GM23338 (cell line): ENCODE measurements at regions not wholly inside any gene's neighbourhood (a gene's known extent, or its start where the extent isn't known, plus 50 kb on each side); places are given as distances from the start of the nearest gene placed in this dataset.

Experiments
- CREB1 ChIP-seq: fragments of 250-450 bp; sonication (Bioruptor Pico); IDR thresholded peaks from 2 replicates; pipeline ENCODE4 v1.5.0; 2020; ENCODE audit warnings: low read depth, mild to moderate bottlenecking, moderate library complexity
- EZH2 ChIP-seq: fragments of 200-600 bp; sonication (generic); IDR thresholded peaks from one replicate; pipeline ENCODE4 v1.8.0; 2017; ENCODE audit warnings: antibody characterized with exemption, mild to moderate bottlenecking, low read depth; ENCODE audit not compliant: unreplicated experiment
- EZH2phosphoT487 ChIP-seq: fragments of 200-600 bp; sonication (generic); IDR thresholded peaks from one replicate; pipeline ENCODE4 v1.8.1; 2018; ENCODE audit warnings: antibody characterized with exemption; ENCODE audit not compliant: unreplicated experiment
- JUNB ChIP-seq: IDR thresholded peaks from one replicate; pipeline ENCODE4 v1.6.1; 2016; ENCODE audit warnings: antibody characterized with exemption; ENCODE audit not compliant: unreplicated experiment
- NANOG ChIP-seq: IDR thresholded peaks from 2 replicates; pipeline ENCODE4 v1.6.1; 2016; ENCODE audit warnings: antibody characterized with exemption, borderline replicate concordance
- POLR2AphosphoS5 ChIP-seq: IDR thresholded peaks from 2 replicates; pipeline ENCODE4 v1.6.1; 2016; ENCODE audit warnings: antibody characterized with exemption, low read depth
- TF ChIP-seq, protein P1 (sequence below), 2 experiments: fragments of 200-600 bp in 1 of 2; sonication (generic) in 1 of 2; conservative IDR thresholded peaks; 2 replicates each; pipeline versions ENCODE4 v1.5.1 to v1.6.1; 2016 to 2017; ENCODE audit warnings: antibody characterized with exemption in 2 of 2, low read depth in 2 of 2, mild to moderate bottlenecking in 2 of 2, moderate library complexity in 1 of 2
- TF ChIP-seq, protein P2 (sequence below): IDR thresholded peaks from one replicate; pipeline ENCODE4 v1.6.1; 2018; ENCODE audit warnings: antibody characterized with exemption; ENCODE audit not compliant: unreplicated experiment

DNA sequence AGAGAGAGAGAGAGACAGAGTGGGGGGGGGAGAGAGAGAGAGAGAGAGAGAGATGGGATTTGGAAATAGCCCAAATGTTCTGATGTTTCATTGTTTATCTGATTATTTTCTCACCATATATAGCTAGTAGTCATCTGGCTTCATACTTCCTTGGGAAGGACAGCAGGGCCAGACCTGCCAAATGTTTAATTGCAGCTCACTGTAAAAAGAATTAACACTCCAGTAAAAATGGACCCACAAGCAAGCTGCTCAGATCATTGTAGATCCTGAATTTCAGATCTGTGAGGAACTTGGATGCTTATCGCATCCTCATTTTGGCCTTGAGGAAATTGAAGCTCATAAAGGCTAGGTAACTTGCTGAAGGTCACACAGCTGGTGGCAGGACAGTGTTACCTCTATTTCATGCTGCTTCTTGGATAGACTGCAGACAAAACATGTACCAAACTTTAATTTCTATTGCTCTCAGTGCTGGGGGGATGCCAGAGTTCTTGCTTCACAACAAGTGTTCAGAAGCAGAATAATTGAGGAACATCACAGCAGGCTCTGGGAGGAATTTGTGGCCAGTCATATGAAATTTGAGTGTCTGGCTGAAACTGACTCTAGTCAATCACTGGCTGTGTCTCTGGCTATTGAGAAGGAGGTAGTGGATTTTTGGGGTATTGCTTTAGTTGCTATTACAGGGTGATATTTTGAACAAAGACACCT is 223.5 kb downstream of the PIK3C3 start:
- TF ChIP-seq, protein P1, sequence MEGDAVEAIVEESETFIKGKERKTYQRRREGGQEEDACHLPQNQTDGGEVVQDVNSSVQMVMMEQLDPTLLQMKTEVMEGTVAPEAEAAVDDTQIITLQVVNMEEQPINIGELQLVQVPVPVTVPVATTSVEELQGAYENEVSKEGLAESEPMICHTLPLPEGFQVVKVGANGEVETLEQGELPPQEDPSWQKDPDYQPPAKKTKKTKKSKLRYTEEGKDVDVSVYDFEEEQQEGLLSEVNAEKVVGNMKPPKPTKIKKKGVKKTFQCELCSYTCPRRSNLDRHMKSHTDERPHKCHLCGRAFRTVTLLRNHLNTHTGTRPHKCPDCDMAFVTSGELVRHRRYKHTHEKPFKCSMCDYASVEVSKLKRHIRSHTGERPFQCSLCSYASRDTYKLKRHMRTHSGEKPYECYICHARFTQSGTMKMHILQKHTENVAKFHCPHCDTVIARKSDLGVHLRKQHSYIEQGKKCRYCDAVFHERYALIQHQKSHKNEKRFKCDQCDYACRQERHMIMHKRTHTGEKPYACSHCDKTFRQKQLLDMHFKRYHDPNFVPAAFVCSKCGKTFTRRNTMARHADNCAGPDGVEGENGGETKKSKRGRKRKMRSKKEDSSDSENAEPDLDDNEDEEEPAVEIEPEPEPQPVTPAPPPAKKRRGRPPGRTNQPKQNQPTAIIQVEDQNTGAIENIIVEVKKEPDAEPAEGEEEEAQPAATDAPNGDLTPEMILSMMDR (conservative IDR thresholded peaks at IDR 0.05; ENCODE audit: low read depth in 2 of 2): no peak
- TF ChIP-seq CREB1 (CRISPR knock-in tag): no peak
- no peak for TF ChIP-seq POLR2AphosphoS5
- TF ChIP-seq, protein P2, sequence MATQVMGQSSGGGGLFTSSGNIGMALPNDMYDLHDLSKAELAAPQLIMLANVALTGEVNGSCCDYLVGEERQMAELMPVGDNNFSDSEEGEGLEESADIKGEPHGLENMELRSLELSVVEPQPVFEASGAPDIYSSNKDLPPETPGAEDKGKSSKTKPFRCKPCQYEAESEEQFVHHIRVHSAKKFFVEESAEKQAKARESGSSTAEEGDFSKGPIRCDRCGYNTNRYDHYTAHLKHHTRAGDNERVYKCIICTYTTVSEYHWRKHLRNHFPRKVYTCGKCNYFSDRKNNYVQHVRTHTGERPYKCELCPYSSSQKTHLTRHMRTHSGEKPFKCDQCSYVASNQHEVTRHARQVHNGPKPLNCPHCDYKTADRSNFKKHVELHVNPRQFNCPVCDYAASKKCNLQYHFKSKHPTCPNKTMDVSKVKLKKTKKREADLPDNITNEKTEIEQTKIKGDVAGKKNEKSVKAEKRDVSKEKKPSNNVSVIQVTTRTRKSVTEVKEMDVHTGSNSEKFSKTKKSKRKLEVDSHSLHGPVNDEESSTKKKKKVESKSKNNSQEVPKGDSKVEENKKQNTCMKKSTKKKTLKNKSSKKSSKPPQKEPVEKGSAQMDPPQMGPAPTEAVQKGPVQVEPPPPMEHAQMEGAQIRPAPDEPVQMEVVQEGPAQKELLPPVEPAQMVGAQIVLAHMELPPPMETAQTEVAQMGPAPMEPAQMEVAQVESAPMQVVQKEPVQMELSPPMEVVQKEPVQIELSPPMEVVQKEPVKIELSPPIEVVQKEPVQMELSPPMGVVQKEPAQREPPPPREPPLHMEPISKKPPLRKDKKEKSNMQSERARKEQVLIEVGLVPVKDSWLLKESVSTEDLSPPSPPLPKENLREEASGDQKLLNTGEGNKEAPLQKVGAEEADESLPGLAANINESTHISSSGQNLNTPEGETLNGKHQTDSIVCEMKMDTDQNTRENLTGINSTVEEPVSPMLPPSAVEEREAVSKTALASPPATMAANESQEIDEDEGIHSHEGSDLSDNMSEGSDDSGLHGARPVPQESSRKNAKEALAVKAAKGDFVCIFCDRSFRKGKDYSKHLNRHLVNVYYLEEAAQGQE: no peak
- TF ChIP-seq EZH2phosphoT487: no peak
- TF ChIP-seq EZH2: no peak
- TF ChIP-seq NANOG: no peak
- no peak for TF ChIP-seq JUNB
